ENCODE measurements at regions not wholly inside any gene's neighbourhood (a gene's known extent, or its start where the extent isn't known, plus 50 kb on each side); places are given as distances from the start of the nearest gene placed in this dataset.

GRCh38 chr16:11475896-11476630 is 110.7 kb downstream of the LITAF start:
- Mint-ChIP-seq H3K27ac (no peak overlapping the region), H3K27me3 (no peaks in the 10 kb centered on the region), H3K9me3 (peaks cover 0 to 10% (median 4%) of the 10 kb centered on the region in 7 donors), H3K4me1 (no peaks in the 10 kb centered on the region), H3K4me3 (peak overlapping the region in 1 of 4 donors; percentile 28), H3K36me3 (peaks cover 4% of the 10 kb centered on the region)
- Histone ChIP-seq H3K4me3 (ENCODE audit: low read depth, low read length) (no peak overlapping the region), H3K27me3 (ENCODE audit: control insufficient read depth, insufficient read depth, low read length) (no peaks in the 10 kb centered on the region), H3K36me3 (ENCODE audit: control insufficient read depth, insufficient read depth, low read length) (no peaks in the 10 kb centered on the region), H3K9me3 (ENCODE audit: control insufficient read depth in 2 of 2, low read length in 2 of 2) (peaks cover 0 to 2% of the 10 kb centered on the region in 2 experiments), H3K4me1 (ENCODE audit: control insufficient read depth, insufficient read depth, low read length, poor library complexity, severe bottlenecking) (no peaks in the 10 kb centered on the region), H3K27ac (ENCODE audit: insufficient read depth, low read length, poor library complexity, severe bottlenecking) (no peak overlapping the region)
- DNase-seq: no peak
- no peak for ATAC-seq (ENCODE audit: low read depth in 2 of 2)

- Mint-ChIP-seq H3K4me3 (no peak overlapping the region), H3K4me1 (no peaks in the 10 kb centered on the region), H3K9me3 (peaks cover 0 to 11% (median 4%) of the 10 kb centered on the region in 7 donors), H3K27ac (no peak overlapping the region), H3K36me3 (peaks cover 4% of the 10 kb centered on the region), H3K27me3 (no peaks in the 10 kb centered on the region)
- Histone ChIP-seq H3K27me3 (ENCODE audit: control insufficient read depth, insufficient read depth, low read length) (no peaks in the 10 kb centered on the region), H3K36me3 (ENCODE audit: control insufficient read depth, insufficient read depth, low read length) (no peaks in the 10 kb centered on the region), H3K27ac (ENCODE audit: insufficient read depth, low read length, poor library complexity, severe bottlenecking) (no peak overlapping the region), H3K4me3 (ENCODE audit: low read depth, low read length) (no peak overlapping the region), H3K4me1 (ENCODE audit: control insufficient read depth, insufficient read depth, low read length, poor library complexity, severe bottlenecking) (no peaks in the 10 kb centered on the region), H3K9me3 (ENCODE audit: control insufficient read depth in 2 of 2, low read length in 2 of 2) (peaks cover 0 to 2% of the 10 kb centered on the region in 2 experiments)
- DNase-seq (no peak), ATAC-seq (ENCODE audit: low read depth in 2 of 2) (no peak)
These were observed 110.0 kb downstream of the LITAF start for GRCh38 chr16:11476676-11477075.

- H3K4me1 ChIP-seq (ENCODE audit: control insufficient read depth, insufficient read depth, low read length, poor library complexity, severe bottlenecking): no peaks in the 10 kb centered on the region
- H3K36me3 ChIP-seq (ENCODE audit: control insufficient read depth, insufficient read depth, low read length): no peaks in the 10 kb centered on the region
- H3K4me3 ChIP-seq (ENCODE audit: low read depth, low read length): no peak overlapping the region
- H3K9me3 ChIP-seq (ENCODE audit: control insufficient read depth in 2 of 2, low read length in 2 of 2): peaks cover 7 to 9% of the 10 kb centered on the region in 2 experiments
- no peaks in the 10 kb centered on the region for H3K4me1 Mint-ChIP-seq
- no peaks in the 10 kb centered on the region for H3K27me3 ChIP-seq (ENCODE audit: control insufficient read depth, insufficient read depth, low read length)
- no peak for DNase-seq
- no peak overlapping the region for H3K27ac Mint-ChIP-seq
- H3K27me3 Mint-ChIP-seq: no peaks in the 10 kb centered on the region
- no peak for ATAC-seq (ENCODE audit: low read depth in 2 of 2)
- H3K4me3 Mint-ChIP-seq: no peak overlapping the region
- H3K27ac ChIP-seq (ENCODE audit: insufficient read depth, low read length, poor library complexity, severe bottlenecking): no peak overlapping the region
- peaks cover 1 to 25% (median 7%) of the 10 kb centered on the region in 7 donors for H3K9me3 Mint-ChIP-seq
- peaks cover 20% of the 10 kb centered on the region for H3K36me3 Mint-ChIP-seq
These were observed 108.1 kb downstream of the LITAF start for GRCh38 chr16:11478431-11479119.

- no peak overlapping the region for H3K4me3 ChIP-seq (ENCODE audit: low read depth, low read length)
- no peak overlapping the region for H3K27ac ChIP-seq (ENCODE audit: insufficient read depth, low read length, poor library complexity, severe bottlenecking)
- no peaks in the 10 kb centered on the region for H3K27me3 Mint-ChIP-seq
- H3K9me3 ChIP-seq (ENCODE audit: control insufficient read depth in 2 of 2, low read length in 2 of 2): peaks cover 7 to 9% of the 10 kb centered on the region in 2 experiments
- peaks cover 1 to 25% (median 7%) of the 10 kb centered on the region in 7 donors for H3K9me3 Mint-ChIP-seq
- no peaks in the 10 kb centered on the region for H3K4me1 Mint-ChIP-seq
- no peak overlapping the region for H3K4me3 Mint-ChIP-seq
- peaks cover 20% of the 10 kb centered on the region for H3K36me3 Mint-ChIP-seq
- no peaks in the 10 kb centered on the region for H3K4me1 ChIP-seq (ENCODE audit: control insufficient read depth, insufficient read depth, low read length, poor library complexity, severe bottlenecking)
- ATAC-seq (ENCODE audit: low read depth in 2 of 2) (no peak), DNase-seq (no peak)
- no peaks in the 10 kb centered on the region for H3K27me3 ChIP-seq (ENCODE audit: control insufficient read depth, insufficient read depth, low read length)
- H3K27ac Mint-ChIP-seq: no peak overlapping the region
- no peaks in the 10 kb centered on the region for H3K36me3 ChIP-seq (ENCODE audit: control insufficient read depth, insufficient read depth, low read length)
These were observed 106.8 kb downstream of the LITAF start for GRCh38 chr16:11479916-11480315.

GRCh38 chr16:11480634-11481033 is 106.1 kb downstream of the LITAF start:
- Histone ChIP-seq H3K36me3 (ENCODE audit: control insufficient read depth, insufficient read depth, low read length) (no peaks in the 10 kb centered on the region), H3K9me3 (ENCODE audit: control insufficient read depth in 2 of 2, low read length in 2 of 2) (peaks cover 7 to 9% of the 10 kb centered on the region in 2 experiments), H3K27ac (ENCODE audit: insufficient read depth, low read length, poor library complexity, severe bottlenecking) (no peak overlapping the region), H3K4me3 (ENCODE audit: low read depth, low read length) (no peak overlapping the region), H3K27me3 (ENCODE audit: control insufficient read depth, insufficient read depth, low read length) (no peaks in the 10 kb centered on the region), H3K4me1 (ENCODE audit: control insufficient read depth, insufficient read depth, low read length, poor library complexity, severe bottlenecking) (no peaks in the 10 kb centered on the region)
- Mint-ChIP-seq H3K4me1 (no peaks in the 10 kb centered on the region), H3K27me3 (no peaks in the 10 kb centered on the region), H3K36me3 (peaks cover 26% of the 10 kb centered on the region), H3K27ac (no peak overlapping the region), H3K4me3 (no peak overlapping the region), H3K9me3 (peaks cover 1 to 25% (median 9%) of the 10 kb centered on the region in 7 donors)
- no peak for ATAC-seq (ENCODE audit: low read depth in 2 of 2)
- DNase-seq: no peak

GRCh38 chr16:11481987-11482386 is 104.7 kb downstream of the LITAF start:
- peaks cover 7 to 9% of the 10 kb centered on the region in 2 experiments for H3K9me3 ChIP-seq (ENCODE audit: control insufficient read depth in 2 of 2, low read length in 2 of 2)
- DNase-seq: no peak
- Mint-ChIP-seq H3K9me3 (peaks cover 1 to 25% (median 9%) of the 10 kb centered on the region in 7 donors), H3K27ac (no peak overlapping the region), H3K4me1 (no peaks in the 10 kb centered on the region), H3K27me3 (no peaks in the 10 kb centered on the region), H3K4me3 (no peak overlapping the region), H3K36me3 (peaks cover 29% of the 10 kb centered on the region)
- no peaks in the 10 kb centered on the region for H3K27me3 ChIP-seq (ENCODE audit: control insufficient read depth, insufficient read depth, low read length)
- no peak overlapping the region for H3K27ac ChIP-seq (ENCODE audit: insufficient read depth, low read length, poor library complexity, severe bottlenecking)
- H3K36me3 ChIP-seq (ENCODE audit: control insufficient read depth, insufficient read depth, low read length): no peaks in the 10 kb centered on the region
- no peak for ATAC-seq (ENCODE audit: low read depth in 2 of 2)
- H3K4me3 ChIP-seq (ENCODE audit: low read depth, low read length): no peak overlapping the region
- no peaks in the 10 kb centered on the region for H3K4me1 ChIP-seq (ENCODE audit: control insufficient read depth, insufficient read depth, low read length, poor library complexity, severe bottlenecking)

- peaks cover 1 to 25% (median 9%) of the 10 kb centered on the region in 7 donors for H3K9me3 Mint-ChIP-seq
- H3K27me3 ChIP-seq (ENCODE audit: control insufficient read depth, insufficient read depth, low read length): no peaks in the 10 kb centered on the region
- H3K4me3 ChIP-seq (ENCODE audit: low read depth, low read length): no peak overlapping the region
- no peaks in the 10 kb centered on the region for H3K4me1 Mint-ChIP-seq
- no peak overlapping the region for H3K27ac ChIP-seq (ENCODE audit: insufficient read depth, low read length, poor library complexity, severe bottlenecking)
- no peaks in the 10 kb centered on the region for H3K36me3 ChIP-seq (ENCODE audit: control insufficient read depth, insufficient read depth, low read length)
- no peaks in the 10 kb centered on the region for H3K4me1 ChIP-seq (ENCODE audit: control insufficient read depth, insufficient read depth, low read length, poor library complexity, severe bottlenecking)
- DNase-seq (no peak), ATAC-seq (ENCODE audit: low read depth in 2 of 2) (no peak)
- H3K36me3 Mint-ChIP-seq: peaks cover 29% of the 10 kb centered on the region
- H3K4me3 Mint-ChIP-seq: no peak overlapping the region
- H3K27ac Mint-ChIP-seq: no peak overlapping the region
- peaks cover 7 to 9% of the 10 kb centered on the region in 2 experiments for H3K9me3 ChIP-seq (ENCODE audit: control insufficient read depth in 2 of 2, low read length in 2 of 2)
- H3K27me3 Mint-ChIP-seq: no peaks in the 10 kb centered on the region
These were observed 103.6 kb downstream of the LITAF start for GRCh38 chr16:11482946-11483748.

Measured in CD4-positive, CD25-positive, alpha-beta regulatory T cell (primary cell).